T1000 (cell line): ENCODE measurements at regions not wholly inside any gene's neighbourhood (a gene's known extent, or its start where the extent isn't known, plus 50 kb on each side); places are given as distances from the start of the nearest gene placed in this dataset.
A peak's percentile ranks its signal among the peaks of the same experiment; 100 is the strongest.
"Not testable (repeated sequence)": the region's sequence is repeated elsewhere in the genome, so short reads cannot be mapped to it uniquely, and the experiment has no call there.

ENCODE experiments used
- DNase-seq: peaks from one replicate; lab custom pipeline; 2025; ENCODE audit warnings: mixed read lengths; lab: John Stamatoyannopoulos, UW

GRCh38 chr7:112982441-112983063, 104.1 kb downstream of the GPR85 start:
- no peak for DNase-seq

GRCh38 chr7:112981966-112982365, 104.7 kb downstream of the GPR85 start:
- no peak for DNase-seq

GRCh38 chr7:112979055-112979454, 107.6 kb downstream of the GPR85 start:
- not testable (repeated sequence) for DNase-seq

GRCh38 chr7:112977244-112977955, 109.2 kb downstream of the GPR85 start:
- DNase-seq, result not testable (repeated sequence)

- no peak for DNase-seq
These were observed 115.9 kb downstream of the GPR85 start for GRCh38 chr7:112970771-112971170.

- DNase-seq, result no peak
These were observed 116.7 kb downstream of the GPR85 start for GRCh38 chr7:112969946-112970345.

GRCh38 chr7:112965506-112965905, 121.1 kb downstream of the GPR85 start:
- DNase-seq, result no peak

- DNase-seq, result no peak
These were observed 123.0 kb downstream of the GPR85 start for GRCh38 chr7:112963634-112964033.

- no peak for DNase-seq
These were observed 123.8 kb downstream of the GPR85 start for GRCh38 chr7:112962815-112963214.

GRCh38 chr7:112959276-112959675, 127.4 kb downstream of the GPR85 start:
- no peak for DNase-seq

GRCh38 chr7:112958775-112959174, 127.9 kb downstream of the GPR85 start:
- no peak for DNase-seq

GRCh38 chr7:112957901-112958300, 128.7 kb downstream of the GPR85 start:
- DNase-seq, result no peak

GRCh38 chr7:112953031-112953430, 133.6 kb downstream of the GPR85 start:
- DNase-seq, result not testable (repeated sequence)

GRCh38 chr7:112951070-112951469, 135.6 kb downstream of the GPR85 start:
- no peak for DNase-seq

- not testable (repeated sequence) for DNase-seq
These were observed 136.9 kb downstream of the GPR85 start for GRCh38 chr7:112949682-112950081.

- DNase-seq, result no peak
These were observed 140.3 kb downstream of the GPR85 start for GRCh38 chr7:112946350-112946749.

- no peak for DNase-seq
These were observed 141.6 kb downstream of the GPR85 start for GRCh38 chr7:112945046-112945445.

- DNase-seq, result no peak
These were observed 143.6 kb downstream of the GPR85 start for GRCh38 chr7:112942981-112943380.

- not testable (repeated sequence) for DNase-seq
These were observed 144.5 kb downstream of the GPR85 start for GRCh38 chr7:112942125-112942524.

GRCh38 chr7:112940314-112940732, 146.3 kb downstream of the GPR85 start:
- no peak for DNase-seq

GRCh38 chr7:112939574-112940313, 146.9 kb downstream of the GPR85 start:
- DNase-seq, result peak; percentile 93

GRCh38 chr7:112938863-112939573, 147.6 kb downstream of the GPR85 start:
- no peak for DNase-seq
